GDM1 (cell line): ENCODE measurements at regions not wholly inside any gene's neighbourhood (a gene's known extent, or its start where the extent isn't known, plus 50 kb on each side); places are given as distances from the start of the nearest gene placed in this dataset.

Experiments used
- DNase-seq: peaks from one replicate; lab custom pipeline; 2025; lab: John Stamatoyannopoulos, UW

- no peak for DNase-seq
These were observed 390.0 kb downstream of the AEBP2 start for GRCh38 chr12:19829100-19829853.

GRCh38 chr12:19830446-19830845, 391.2 kb downstream of the AEBP2 start:
- no peak for DNase-seq

- DNase-seq: no peak
These were observed 394.6 kb downstream of the AEBP2 start for GRCh38 chr12:19833775-19834501.

- DNase-seq: no peak
These were observed 395.3 kb downstream of the AEBP2 start for GRCh38 chr12:19834592-19834991.

DNA sequence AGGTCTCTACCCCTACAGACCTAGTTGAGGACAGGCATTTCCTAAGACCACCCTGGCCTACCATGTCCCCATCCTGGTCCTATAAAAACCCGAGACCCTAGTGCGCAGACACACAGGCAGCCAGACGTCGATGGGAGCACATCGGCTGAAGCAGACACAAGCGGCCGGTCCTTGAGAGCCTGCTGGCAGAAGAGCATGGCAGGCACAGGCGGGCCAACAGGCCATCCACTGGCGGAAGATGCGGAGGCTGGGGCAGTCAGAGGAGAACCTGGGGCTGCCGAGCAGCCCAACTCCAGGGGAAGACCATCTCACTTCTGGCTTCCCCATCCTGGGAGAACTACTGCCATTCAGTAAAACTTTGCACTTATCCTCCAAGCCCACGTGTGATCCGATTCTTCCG, 396.8 kb downstream of the AEBP2 start:
- DNase-seq: no peak

DNA sequence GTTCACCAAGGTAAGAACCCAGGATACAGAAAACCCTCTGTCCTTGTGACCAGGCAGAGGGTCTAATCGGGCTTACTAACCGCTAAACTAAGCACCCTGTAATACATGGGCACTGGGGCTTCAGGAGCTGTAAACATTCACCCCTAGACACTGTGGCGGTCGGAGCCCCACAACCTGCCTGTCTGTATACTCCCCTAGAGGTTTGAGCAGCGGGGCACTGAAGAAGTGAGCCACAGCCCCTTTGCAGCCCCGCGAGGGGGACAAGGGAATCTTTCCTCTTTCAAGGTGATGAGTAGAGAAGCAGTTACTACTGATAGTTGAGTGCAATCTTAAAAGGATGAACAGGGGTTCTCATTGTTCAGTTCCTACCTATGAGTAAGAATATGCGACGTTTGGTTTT, 397.2 kb downstream of the AEBP2 start:
- DNase-seq: no peak

- no peak for DNase-seq
These were observed 398.3 kb downstream of the AEBP2 start for GRCh38 chr12:19837543-19837942.

DNA sequence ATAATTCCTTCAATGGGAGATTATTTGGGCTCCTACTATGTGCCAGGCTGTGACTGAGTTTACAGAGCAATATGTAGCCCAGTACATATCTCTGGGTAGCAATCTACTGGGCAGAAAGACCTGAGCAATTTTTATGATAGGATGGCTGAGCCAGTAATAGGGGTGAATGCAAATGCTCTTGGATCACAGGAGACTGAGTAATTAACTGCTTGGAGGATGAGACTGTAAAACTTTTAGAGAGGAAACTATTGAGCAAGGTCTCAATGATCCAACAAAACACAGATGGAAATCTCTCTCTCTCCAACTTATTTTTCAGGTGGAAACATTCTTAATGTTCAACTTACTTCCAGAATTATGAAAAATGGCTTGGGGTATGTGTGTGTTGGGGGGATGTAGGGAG, 402.2 kb downstream of the AEBP2 start:
- no peak for DNase-seq

DNA sequence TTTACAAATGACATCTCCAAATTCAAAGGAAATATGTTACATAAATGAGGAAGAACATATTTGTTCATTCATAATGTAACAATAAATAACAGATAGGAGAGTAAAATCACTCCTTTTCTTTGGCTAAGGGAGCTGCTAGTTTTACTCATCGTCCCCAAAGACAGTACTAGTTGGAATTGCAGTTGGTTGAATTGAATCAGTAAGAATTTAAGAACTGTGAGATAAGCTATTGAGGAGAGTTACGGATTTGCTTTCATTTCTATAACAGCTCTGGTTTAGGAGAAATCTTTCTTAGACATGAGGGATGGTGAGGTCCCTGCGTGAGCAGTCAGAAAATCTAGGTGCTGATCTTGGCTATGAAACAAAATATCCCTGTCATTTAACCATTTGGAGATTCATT, 402.8 kb downstream of the AEBP2 start:
- DNase-seq: no peak

DNA sequence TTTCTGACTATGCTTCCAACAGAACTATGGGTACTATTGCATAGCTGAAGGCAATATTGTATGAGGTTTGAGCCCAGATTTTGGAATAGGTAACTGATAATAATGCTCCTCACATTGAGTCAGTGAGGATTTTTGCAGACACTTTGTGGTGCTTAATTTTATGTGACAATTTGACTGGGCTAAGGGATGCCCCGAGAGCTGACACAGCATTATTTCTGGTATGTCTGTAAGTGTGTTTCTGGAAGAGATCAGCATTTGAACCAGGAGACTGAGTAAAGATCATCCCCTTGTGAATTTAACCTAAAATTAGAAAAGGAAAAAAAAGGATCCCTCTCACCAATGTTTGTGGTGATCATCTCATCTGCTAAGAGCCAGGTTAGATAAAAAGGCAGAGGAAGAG, 404.9 kb downstream of the AEBP2 start:
- DNase-seq: no peak

DNA sequence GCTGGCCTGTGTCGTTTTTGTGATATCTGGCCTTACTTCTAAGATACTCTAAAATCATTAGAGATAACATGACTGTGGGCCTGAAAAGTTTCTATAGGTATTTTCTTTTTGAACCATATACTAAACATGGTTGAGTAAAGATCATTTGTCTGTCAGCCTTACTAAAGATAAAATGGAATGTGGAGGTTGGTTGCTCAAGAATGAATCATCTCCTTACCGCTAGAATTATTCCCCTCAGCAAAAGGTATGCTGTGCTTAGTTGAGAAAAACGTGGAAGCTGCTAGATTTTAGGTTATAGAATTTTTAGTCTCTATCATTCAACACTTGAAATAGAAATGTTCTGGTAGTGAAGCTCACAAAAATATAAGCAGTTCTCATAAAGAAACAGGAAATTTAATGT, 407.3 kb downstream of the AEBP2 start:
- DNase-seq: no peak

GRCh38 chr12:19847294-19848059, 408.2 kb downstream of the AEBP2 start:
- DNase-seq: no peak

DNA sequence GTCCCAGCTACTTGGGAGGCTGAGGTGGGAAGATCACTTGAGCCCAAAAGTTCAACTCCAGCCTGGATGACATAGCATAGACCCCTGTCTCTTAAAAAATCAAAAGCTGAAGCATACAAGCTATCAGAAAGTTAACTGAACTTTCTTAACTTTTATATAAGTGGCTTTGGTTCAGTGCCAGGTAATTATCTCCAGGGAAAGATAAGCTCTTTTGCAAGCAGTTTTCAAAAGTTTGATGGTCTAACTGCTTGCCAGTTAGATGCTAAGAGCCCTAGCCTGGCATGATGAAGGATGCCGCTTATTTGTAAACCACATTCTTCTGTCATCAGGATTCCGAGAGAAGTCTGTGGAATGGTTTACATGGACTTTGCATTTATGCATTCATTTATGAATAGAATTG, 409.1 kb downstream of the AEBP2 start:
- no peak for DNase-seq

- no peak for DNase-seq
These were observed 409.9 kb downstream of the AEBP2 start for GRCh38 chr12:19849208-19849607.

GRCh38 chr12:19850346-19851065, 411.2 kb downstream of the AEBP2 start:
- no peak for DNase-seq

- no peak for DNase-seq
These were observed 413.0 kb downstream of the AEBP2 start for GRCh38 chr12:19852100-19852855.

DNA sequence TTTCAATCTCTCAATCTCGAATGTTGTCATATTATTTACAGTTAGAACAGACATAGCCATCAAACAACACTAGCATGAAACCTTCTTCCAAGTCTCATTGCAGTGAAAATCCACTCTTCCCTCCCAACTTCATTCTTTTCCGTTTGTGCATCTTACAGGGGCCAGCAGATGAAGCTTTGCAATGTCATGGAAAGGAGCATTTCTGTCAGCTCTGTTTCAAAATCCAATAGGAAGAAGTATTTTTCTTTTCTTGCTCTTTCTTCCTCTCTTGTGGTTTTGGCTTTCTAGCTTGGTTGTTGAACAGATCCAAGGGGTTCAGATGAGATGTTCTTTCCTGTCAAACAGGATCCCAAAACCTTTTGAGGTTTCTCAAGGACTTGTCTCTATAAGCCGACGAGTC, 416.6 kb downstream of the AEBP2 start:
- no peak for DNase-seq

DNA sequence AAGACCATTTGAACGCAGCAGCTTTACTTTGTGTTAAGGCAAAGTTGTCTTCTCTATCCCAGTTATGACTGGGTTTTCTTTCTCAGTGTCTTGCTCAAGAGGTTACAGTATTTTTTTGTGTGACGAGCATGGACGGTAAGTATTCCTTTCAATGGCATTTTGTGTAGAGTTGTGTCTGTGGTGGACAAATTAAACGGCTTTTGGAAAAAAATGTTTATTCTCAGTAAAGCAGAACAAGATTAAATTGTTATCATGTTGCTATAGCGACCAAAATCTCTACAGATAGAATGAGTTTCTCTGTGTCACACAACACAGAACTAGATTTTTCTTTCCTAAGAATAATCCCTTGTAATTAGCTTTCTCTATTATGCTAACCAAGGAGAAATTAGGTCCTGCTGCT, 417.1 kb downstream of the AEBP2 start:
- DNase-seq: no peak

GRCh38 chr12:19857204-19857603, 417.9 kb downstream of the AEBP2 start:
- no peak for DNase-seq

DNA sequence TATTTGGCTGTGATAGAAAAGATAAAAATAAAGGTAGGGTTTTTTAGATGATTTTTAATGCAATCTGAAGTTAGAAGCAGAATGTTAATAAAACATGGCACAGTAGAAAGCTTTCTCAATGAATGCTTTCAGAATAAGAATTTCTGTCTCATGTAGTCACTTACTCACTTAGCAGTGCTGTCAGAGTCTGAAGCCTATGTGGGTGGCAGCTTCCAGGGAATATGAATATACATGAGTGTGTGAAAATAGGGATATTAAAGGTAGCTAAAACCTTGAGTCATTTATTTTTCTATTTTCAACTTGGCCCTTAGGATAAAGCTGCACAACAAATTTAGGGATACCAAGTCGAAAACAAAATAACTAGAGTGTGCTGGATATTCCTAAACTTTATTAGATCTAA, 427.9 kb downstream of the AEBP2 start:
- no peak for DNase-seq

GRCh38 chr12:19867970-19868369, 428.7 kb downstream of the AEBP2 start:
- DNase-seq: no peak

DNA sequence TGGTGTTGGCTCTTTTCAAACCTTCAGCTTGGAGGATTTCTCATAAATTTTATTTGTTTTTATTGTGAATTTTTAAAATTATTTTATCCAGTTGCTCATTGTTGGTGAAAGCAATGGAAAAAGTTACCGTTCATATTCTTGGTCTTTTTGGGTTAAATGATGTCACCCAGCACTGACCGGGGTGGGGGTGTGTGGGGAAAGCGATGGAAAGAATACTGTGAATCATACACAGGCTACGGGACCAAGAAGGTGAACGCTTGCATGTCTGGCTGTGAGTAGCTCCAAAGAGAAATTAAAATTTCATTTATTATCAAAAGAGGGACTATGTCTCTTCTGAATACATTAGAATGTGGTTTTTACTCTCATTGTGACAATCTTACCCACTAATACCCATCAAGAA, 430.1 kb downstream of the AEBP2 start:
- DNase-seq: no peak
